ENCODE measurements at regions not wholly inside any gene's neighbourhood (a gene's known extent, or its start where the extent isn't known, plus 50 kb on each side); places are given as distances from the start of the nearest gene placed in this dataset.
"Not testable (repeated sequence)": the region's sequence is repeated elsewhere in the genome, so short reads cannot be mapped to it uniquely, and the experiment has no call there.

DNA sequence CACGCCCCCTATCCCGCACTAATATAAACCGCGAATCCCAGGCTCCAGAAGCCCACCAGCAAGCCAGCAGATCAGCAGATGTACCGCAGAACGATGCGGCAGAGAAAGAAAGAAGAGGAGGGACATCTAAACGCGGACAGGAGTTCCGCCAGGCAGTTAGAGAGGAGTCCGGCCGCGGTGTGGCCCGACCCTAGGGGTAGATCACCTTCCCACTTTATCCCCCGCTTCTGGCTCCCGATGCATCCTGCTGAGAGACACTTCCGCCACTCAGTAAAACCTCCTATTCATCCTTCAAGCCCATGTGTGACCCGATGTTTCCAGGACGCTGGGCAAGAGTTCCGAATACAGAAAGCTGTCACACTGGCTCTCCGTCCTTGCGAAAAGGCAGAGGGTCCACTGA is 1046.8 kb downstream of the SLITRK5 start:
- TF ChIP-seq, protein P1, sequence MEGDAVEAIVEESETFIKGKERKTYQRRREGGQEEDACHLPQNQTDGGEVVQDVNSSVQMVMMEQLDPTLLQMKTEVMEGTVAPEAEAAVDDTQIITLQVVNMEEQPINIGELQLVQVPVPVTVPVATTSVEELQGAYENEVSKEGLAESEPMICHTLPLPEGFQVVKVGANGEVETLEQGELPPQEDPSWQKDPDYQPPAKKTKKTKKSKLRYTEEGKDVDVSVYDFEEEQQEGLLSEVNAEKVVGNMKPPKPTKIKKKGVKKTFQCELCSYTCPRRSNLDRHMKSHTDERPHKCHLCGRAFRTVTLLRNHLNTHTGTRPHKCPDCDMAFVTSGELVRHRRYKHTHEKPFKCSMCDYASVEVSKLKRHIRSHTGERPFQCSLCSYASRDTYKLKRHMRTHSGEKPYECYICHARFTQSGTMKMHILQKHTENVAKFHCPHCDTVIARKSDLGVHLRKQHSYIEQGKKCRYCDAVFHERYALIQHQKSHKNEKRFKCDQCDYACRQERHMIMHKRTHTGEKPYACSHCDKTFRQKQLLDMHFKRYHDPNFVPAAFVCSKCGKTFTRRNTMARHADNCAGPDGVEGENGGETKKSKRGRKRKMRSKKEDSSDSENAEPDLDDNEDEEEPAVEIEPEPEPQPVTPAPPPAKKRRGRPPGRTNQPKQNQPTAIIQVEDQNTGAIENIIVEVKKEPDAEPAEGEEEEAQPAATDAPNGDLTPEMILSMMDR (IDR thresholded peaks at IDR 0.05; ENCODE audit: low read depth, low read length): no peak

DNA sequence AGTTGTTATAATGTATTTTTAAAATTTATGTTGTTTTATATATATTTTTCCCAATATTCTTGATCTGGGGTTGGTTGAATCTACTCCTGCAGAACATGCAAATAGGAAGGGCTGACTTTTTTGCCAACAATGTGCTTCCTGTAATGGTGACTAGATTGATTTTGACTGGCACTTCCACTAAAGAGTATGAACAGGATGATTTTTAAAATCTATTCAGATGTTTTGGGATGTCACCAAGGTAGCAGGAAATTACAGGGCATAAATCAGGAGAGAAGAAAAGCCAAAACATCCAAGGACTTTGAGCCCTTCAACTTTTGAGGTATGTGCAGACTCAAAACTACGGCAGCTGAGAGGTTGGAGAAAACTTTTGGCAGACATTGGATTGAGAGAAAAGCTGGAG is 1047.6 kb downstream of the SLITRK5 start:
- TF ChIP-seq, protein P1 (IDR thresholded peaks at IDR 0.05; ENCODE audit: low read depth, low read length): no peak

More for the DNA sequence above, 1046.8 kb downstream of the SLITRK5 start:
- DNase-seq (ENCODE audit: extremely low read depth, low read depth): no peak

DNA sequence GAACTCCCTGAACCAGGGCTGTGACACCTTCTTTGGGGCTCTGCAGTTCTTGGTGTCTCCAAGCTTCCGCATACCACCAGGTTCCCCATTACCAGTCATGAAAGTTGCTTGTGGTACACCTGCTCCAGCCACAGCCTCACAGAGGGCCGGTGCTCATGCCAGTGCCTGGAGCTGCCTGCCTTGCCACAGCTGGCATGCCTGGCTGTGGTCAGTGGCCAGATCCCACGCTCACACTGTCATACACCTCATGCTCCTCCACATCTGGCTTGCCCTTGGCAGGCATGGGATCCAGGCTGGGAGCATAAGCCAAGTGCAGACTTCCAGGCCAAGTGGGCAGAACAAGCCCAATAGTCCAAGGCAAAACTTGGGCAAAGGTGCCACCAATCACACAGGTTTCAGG is 1054.9 kb downstream of the SLITRK5 start:
- DNase-seq (ENCODE audit: extremely low read depth, low read depth): no peak
- TF ChIP-seq, protein P1 (IDR thresholded peaks at IDR 0.05; ENCODE audit: low read depth, low read length): no peak

More for the DNA sequence above, 1047.6 kb downstream of the SLITRK5 start:
- no peak for DNase-seq (ENCODE audit: extremely low read depth, low read depth)

- not testable (repeated sequence) for DNase-seq (ENCODE audit: extremely low read depth, low read depth)
These were observed 1056.1 kb downstream of the SLITRK5 start for GRCh38 chr13:88727236-88727635.

DNA sequence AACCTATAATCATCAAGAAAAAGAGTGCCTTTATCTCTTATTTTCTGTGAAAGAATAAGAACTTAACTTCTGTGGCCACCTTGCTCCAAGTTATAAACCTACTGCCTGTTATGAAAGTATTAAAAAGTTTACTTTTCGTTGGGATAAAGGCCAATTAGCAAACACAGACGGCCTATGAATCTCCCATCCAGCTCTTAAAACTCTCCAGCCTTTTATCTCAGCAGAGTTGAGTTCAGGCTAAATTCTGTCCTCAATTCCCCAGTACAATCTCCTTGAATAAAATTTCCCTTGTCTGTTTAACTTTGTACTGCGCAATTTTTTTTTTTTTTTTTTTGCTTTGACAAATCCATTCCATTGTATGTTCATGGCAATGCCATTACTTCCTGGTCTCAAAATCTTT is 1058.4 kb downstream of the SLITRK5 start:
- DNase-seq (ENCODE audit: extremely low read depth, low read depth): no peak
- TF ChIP-seq, protein P1 (IDR thresholded peaks at IDR 0.05; ENCODE audit: low read depth, low read length): no peak

GRCh38 chr13:88736026-88736425 is 1064.9 kb downstream of the SLITRK5 start:
- DNase-seq (ENCODE audit: extremely low read depth, low read depth): no peak
- TF ChIP-seq, protein P1 (IDR thresholded peaks at IDR 0.05; ENCODE audit: low read depth, low read length): no peak

DNA sequence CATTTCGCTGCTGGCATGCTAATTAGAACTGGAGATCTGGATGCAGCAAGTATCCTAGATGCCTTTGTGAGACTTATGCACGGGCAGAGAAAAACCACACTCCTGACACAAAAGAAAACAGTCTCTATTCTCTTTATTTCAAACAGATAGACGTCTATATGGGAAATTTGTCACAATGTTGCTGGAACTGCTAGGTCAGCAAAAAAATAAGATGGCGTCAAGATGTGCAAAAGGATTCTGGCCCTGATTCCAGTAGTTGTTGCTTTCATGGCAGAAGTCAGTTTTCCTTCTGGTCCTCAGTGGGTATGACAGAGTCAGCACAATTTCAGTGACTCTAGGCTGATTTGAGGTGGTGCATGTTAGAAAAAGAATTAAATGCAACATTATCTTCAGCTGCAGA is 1068.0 kb downstream of the SLITRK5 start:
- TF ChIP-seq, protein P1 (IDR thresholded peaks at IDR 0.05; ENCODE audit: low read depth, low read length): no peak
- no peak for DNase-seq (ENCODE audit: extremely low read depth, low read depth)

DNA sequence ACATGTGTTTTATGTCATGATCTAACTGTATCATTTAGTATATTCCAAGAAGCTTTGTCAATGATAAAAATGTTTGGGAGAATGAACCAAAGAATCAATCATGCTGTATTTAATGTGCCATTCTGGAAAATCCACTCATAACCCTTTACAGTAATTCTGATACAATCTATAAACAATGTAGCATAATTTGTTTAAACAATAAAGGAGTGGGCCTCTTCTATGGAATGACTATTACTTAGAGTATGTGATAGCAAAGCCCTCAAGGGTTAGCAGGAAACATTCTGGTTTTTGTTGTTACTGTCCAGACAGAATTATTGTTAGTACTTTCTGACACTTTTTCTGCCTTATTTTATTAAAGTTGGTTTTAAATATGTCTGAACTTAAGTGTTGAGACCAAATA is 1073.1 kb downstream of the SLITRK5 start:
- DNase-seq (ENCODE audit: extremely low read depth, low read depth): no peak
- TF ChIP-seq, protein P1 (IDR thresholded peaks at IDR 0.05; ENCODE audit: low read depth, low read length): no peak

Data from AG09319 (cell line).